ENCODE measurements at regions not wholly inside any gene's neighbourhood (a gene's known extent, or its start where the extent isn't known, plus 50 kb on each side); places are given as distances from the start of the nearest gene placed in this dataset.

- H3K27ac ChIP-seq = no peak overlapping the region
- no peaks in the 10 kb centered on the region for H3K4me1 ChIP-seq
- H3K36me3 ChIP-seq = no peaks in the 10 kb centered on the region
- intact Hi-C loops (cut with DNase I) = no loop called here
- no peaks in the 10 kb centered on the region for H3K27me3 ChIP-seq
- H3K4me3 ChIP-seq = no peak overlapping the region
- no peak for DNase-seq (ENCODE audit: low spot score in 2 of 2)
- no peaks in the 10 kb centered on the region for H3K9me3 ChIP-seq
- no peak for TF ChIP-seq CTCF (IDR thresholded peaks at IDR 0.05)
Measured at GRCh38 chrX:40506201-40506985, 74.4 kb upstream of the ATP6AP2 start.

GRCh38 chrX:40504801-40505605 is 75.8 kb upstream of the ATP6AP2 start:
- Histone ChIP-seq H3K27ac (no peak overlapping the region), H3K9me3 (no peaks in the 10 kb centered on the region), H3K4me1 (no peaks in the 10 kb centered on the region), H3K27me3 (no peaks in the 10 kb centered on the region), H3K36me3 (no peaks in the 10 kb centered on the region), H3K4me3 (no peak overlapping the region)
- DNase-seq (ENCODE audit: low spot score in 2 of 2) = no peak
- intact Hi-C loops (cut with DNase I) = no loop called here
- no peak for TF ChIP-seq CTCF (IDR thresholded peaks at IDR 0.05)

GRCh38 chrX:40503094-40503493 is 77.7 kb upstream of the ATP6AP2 start:
- Histone ChIP-seq H3K36me3 (no peaks in the 10 kb centered on the region), H3K27me3 (no peaks in the 10 kb centered on the region), H3K4me3 (no peak overlapping the region), H3K9me3 (no peaks in the 10 kb centered on the region), H3K4me1 (no peaks in the 10 kb centered on the region), H3K27ac (no peak overlapping the region)
- intact Hi-C loops (cut with DNase I) = no loop called here
- no peak for TF ChIP-seq CTCF (IDR thresholded peaks at IDR 0.05)
- no peak for DNase-seq (ENCODE audit: low spot score in 2 of 2)

DNA sequence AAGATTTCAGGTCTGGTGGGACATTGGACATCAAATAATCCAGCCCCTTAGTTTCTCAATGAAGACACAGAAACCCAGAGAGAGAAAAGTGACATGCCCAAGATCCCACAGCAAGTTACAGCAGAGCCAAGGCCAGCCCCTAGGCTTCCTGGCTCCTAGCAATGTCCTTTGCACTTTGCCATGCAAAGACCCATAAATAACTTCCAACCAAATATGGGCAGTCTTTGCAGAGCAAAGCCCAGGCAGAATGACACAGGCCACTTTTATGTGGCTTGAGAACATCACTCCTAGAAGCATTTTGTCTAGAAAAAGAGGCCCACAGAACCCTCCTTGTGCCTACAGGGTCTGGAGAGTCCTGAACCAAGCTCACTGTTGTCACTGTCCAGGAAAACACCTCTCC is 78.1 kb upstream of the ATP6AP2 start:
- TF ChIP-seq CTCF (IDR thresholded peaks at IDR 0.05) = no peak
- intact Hi-C loops (cut with DNase I) = no loop called here
- H3K27me3 ChIP-seq = no peaks in the 10 kb centered on the region

GRCh38 chrX:40501164-40501855 is 79.5 kb upstream of the ATP6AP2 start:
- no peak overlapping the region for H3K4me3 ChIP-seq
- no peaks in the 10 kb centered on the region for H3K4me1 ChIP-seq
- no peaks in the 10 kb centered on the region for H3K27me3 ChIP-seq
- H3K36me3 ChIP-seq = no peaks in the 10 kb centered on the region
- DNase-seq (ENCODE audit: low spot score in 2 of 2) = no peak
- H3K9me3 ChIP-seq = no peaks in the 10 kb centered on the region
- intact Hi-C loops (cut with DNase I) = no loop called here
- no peak for TF ChIP-seq CTCF (IDR thresholded peaks at IDR 0.05)
- no peak overlapping the region for H3K27ac ChIP-seq

More for the DNA sequence above, 78.1 kb upstream of the ATP6AP2 start:
- Histone ChIP-seq H3K4me1 (no peaks in the 10 kb centered on the region), H3K27ac (no peak overlapping the region), H3K4me3 (no peak overlapping the region), H3K9me3 (no peaks in the 10 kb centered on the region), H3K36me3 (no peaks in the 10 kb centered on the region)
- DNase-seq (ENCODE audit: low spot score in 2 of 2) = no peak

Measured in ascending aorta (tissue), 2 donors.